Neutrophil (primary cell): ENCODE measurements at regions not wholly inside any gene's neighbourhood (a gene's known extent, or its start where the extent isn't known, plus 50 kb on each side); places are given as distances from the start of the nearest gene placed in this dataset.

ENCODE experiments used
- H3K27ac ChIP-seq: fragments of 200-600 bp; sonication (generic); 2 replicates; pipeline ENCODE4 v1.5.1; 2016; ENCODE audit warnings: mild to moderate bottlenecking, moderate library complexity
- H3K27me3 ChIP-seq: fragments of 200-600 bp; sonication (generic); 2 replicates; pipeline ENCODE4 v1.6.0; 2016; ENCODE audit warnings: mild to moderate bottlenecking
- H3K36me3 ChIP-seq: fragments of 200-600 bp; sonication (generic); 2 replicates; pipeline ENCODE4 v1.5.1; 2017
- H3K4me1 ChIP-seq, 2 experiments: fragments of 200-600 bp in 1 of 2; sonication (generic) in 1 of 2; 1 replicate in 1 of 2; 2 replicates in 1 of 2; pipeline versions ENCODE4 v1.5.1 to v1.6.1; 2013 to 2016; ENCODE audit warnings: low read depth in 1 of 2, low read length in 1 of 2, mild to moderate bottlenecking in 1 of 2, moderate library complexity in 1 of 2; ENCODE audit not compliant: control insufficient read depth in 1 of 2, insufficient read depth in 1 of 2
- H3K4me3 ChIP-seq, 2 experiments: fragments of 200-600 bp in 1 of 2; sonication (generic) in 1 of 2; 1 replicate in 1 of 2; 2 replicates in 1 of 2; pipeline ENCODE4 v1.5.1; 2013 to 2016; ENCODE audit warnings: low read depth in 1 of 2, low read length in 1 of 2, mild to moderate bottlenecking in 1 of 2, moderate library complexity in 1 of 2
- H3K9me3 ChIP-seq: fragments of 200-600 bp; sonication (generic); 2 replicates; pipeline ENCODE4 v1.5.1; 2016
- TF ChIP-seq, protein P1 (sequence below): fragments of 200-600 bp; sonication (generic); IDR thresholded peaks from 2 replicates; pipeline ENCODE4 v1.5.1; 2016; ENCODE audit warnings: antibody characterized with exemption

DNA sequence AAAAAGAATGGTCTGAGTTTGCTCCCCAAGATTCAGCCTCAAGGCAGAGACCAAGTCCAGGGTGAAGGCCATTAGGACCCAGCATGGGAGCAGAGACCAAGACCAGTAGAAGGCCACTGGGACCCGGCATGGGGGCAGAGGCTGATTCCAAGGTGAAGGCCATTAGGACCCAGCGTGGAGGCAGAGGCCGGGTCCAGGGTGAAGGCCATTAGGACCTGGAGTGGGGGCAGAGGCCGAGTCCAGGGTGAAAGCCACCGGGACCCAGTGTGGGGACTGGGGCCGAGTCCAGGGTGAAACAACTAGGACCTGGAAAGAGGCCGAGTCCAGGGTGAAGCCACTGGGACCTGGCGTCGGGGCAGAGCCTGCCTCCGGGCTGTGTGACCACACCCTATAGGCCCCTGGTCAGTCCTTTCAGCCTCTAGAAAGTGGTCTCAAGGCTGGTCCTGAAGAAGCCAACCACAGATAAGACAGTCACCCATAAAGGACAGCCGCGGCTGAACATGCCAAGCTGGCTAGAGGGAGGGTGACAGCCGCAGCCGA is 113.8 kb upstream of the SALL3 start:
- no peaks in the 10 kb centered on the region for H3K36me3 ChIP-seq
- no peaks in the 10 kb centered on the region for H3K4me1 ChIP-seq
- no peak overlapping the region for H3K4me3 ChIP-seq
- no peaks in the 10 kb centered on the region for H3K9me3 ChIP-seq
- no peak overlapping the region for H3K27ac ChIP-seq
- TF ChIP-seq, protein P1, sequence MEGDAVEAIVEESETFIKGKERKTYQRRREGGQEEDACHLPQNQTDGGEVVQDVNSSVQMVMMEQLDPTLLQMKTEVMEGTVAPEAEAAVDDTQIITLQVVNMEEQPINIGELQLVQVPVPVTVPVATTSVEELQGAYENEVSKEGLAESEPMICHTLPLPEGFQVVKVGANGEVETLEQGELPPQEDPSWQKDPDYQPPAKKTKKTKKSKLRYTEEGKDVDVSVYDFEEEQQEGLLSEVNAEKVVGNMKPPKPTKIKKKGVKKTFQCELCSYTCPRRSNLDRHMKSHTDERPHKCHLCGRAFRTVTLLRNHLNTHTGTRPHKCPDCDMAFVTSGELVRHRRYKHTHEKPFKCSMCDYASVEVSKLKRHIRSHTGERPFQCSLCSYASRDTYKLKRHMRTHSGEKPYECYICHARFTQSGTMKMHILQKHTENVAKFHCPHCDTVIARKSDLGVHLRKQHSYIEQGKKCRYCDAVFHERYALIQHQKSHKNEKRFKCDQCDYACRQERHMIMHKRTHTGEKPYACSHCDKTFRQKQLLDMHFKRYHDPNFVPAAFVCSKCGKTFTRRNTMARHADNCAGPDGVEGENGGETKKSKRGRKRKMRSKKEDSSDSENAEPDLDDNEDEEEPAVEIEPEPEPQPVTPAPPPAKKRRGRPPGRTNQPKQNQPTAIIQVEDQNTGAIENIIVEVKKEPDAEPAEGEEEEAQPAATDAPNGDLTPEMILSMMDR: no peak
- H3K27me3 ChIP-seq: peaks cover 11% of the 10 kb centered on the region

DNA sequence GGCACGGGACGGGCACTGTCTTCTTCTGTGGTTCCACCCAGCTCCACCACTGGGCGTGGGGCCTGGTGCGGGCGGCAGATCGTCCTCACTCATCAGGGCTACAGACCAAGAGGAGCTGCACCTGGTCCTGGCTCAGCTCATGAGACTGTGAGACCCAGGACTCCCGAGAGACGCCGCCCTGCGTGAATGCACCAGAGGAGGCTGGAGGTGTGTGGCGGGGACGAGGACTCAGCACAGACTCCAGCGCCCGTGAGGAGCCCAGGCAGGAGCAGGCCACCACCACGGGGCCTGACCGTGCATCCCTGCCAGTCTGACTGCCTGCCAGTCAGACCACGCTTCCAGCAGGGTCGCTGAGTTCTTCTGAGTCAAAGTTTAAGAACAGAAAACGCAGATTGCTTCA is 112.5 kb upstream of the SALL3 start:
- no peaks in the 10 kb centered on the region for H3K4me1 ChIP-seq
- no peaks in the 10 kb centered on the region for H3K36me3 ChIP-seq
- no peak overlapping the region for H3K4me3 ChIP-seq
- no peaks in the 10 kb centered on the region for H3K9me3 ChIP-seq
- TF ChIP-seq, protein P1: no peak
- H3K27ac ChIP-seq: no peak overlapping the region
- H3K27me3 ChIP-seq: peaks cover 18% of the 10 kb centered on the region

DNA sequence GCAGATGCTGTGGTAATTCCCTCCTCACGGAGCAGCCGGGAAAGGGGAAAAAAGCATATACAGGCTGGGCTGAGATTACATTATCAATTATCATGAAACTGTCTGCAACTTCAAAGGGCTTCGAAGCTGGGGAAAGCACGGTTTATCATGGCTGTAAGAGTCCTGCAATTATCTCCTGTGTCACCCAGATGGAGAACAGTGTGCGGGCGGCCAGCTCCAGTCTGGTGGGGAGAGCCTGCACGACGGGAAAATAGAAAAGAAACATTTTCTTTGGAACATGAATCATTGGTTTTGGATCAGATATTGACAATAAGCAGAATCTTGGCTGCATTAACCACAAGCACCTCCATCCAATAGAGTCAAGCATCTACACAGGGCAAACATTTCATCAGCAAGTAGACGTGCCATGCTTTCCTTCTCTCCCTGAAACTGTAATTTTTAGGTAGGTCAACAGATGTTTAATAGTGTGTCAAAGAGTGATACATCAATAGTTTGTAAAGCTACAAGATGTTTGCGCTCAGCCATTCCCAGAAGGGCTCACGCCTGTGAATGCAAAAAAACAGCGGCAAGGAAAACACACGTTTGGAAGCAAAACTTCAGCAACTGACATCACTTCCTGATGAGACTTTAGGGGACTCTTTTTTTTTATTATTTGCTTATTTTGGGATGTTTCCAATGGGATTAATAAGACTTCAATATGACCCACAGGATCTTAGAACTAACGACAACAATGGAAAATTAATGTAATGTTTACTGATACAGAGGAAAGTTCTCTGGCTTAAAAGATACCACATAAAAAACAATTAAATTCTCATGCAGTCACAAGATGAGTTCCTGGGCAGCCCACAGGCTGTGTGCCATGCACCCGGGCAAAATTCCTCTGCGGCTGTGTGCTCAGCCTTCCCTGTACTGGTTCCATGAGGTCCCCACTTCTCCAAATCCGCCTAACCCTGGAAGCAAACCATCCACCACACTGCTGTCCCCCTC is 111.0 kb upstream of the SALL3 start:
- H3K4me1 ChIP-seq: no peaks in the 10 kb centered on the region
- no peaks in the 10 kb centered on the region for H3K36me3 ChIP-seq

DNA sequence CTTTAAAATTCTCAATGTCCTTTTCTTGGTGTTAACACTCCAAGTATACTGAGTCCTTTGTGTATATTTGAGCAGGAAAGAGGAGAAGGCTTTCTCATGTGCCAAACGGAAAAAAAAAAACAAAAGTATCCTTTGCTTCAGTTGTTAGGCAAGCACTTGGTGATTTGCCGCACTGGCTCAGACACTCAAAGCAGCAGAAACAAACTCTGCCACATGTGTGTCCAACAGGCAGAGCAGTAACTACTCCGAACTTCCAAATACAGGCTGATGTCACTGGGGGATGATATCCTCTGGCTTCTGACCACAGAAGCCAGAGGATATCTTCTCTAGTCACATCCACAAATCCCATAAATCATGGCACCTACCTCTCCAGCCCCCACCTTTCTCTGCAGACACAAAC is 108.0 kb upstream of the SALL3 start:
- Histone ChIP-seq H3K9me3 (no peaks in the 10 kb centered on the region), H3K4me3 (no peak overlapping the region), H3K27me3 (peaks cover 22% of the 10 kb centered on the region), H3K36me3 (no peaks in the 10 kb centered on the region), H3K27ac (no peak overlapping the region), H3K4me1 (peaks cover 10% of the 10 kb centered on the region in 2 experiments)
- TF ChIP-seq, protein P1: no peak

More for the DNA sequence above, 111.0 kb upstream of the SALL3 start:
- TF ChIP-seq, protein P1: no peak
- Histone ChIP-seq H3K27me3 (peaks cover 22% of the 10 kb centered on the region), H3K4me3 (no peak overlapping the region), H3K9me3 (no peaks in the 10 kb centered on the region), H3K27ac (no peak overlapping the region)

DNA sequence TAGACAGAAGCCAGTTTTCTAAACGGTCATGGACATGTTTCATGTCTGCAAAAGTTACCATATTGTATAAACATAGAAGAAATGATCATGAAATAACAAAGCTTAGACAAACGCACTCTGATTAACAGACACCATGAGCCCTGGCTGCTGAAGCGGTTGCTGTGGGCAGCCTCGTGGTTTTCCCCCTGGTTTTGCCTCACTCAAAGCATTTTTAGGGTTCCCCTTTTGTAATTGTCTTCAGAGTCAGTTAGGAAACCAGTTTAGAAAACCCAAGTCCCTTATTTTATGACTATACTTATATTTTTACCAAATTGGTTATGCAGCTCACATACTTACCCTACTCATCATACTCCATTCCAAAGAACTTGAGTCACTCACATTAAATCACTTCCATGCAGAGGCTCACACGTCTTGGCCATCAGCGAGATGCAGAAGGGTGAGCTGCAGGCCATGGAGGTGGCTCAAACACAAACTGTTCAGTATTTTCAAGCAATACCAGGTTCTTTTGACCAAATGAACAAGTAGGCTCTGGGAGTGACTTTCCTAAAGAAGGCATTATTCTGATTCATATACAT is 105.6 kb upstream of the SALL3 start:
- Histone ChIP-seq H3K4me1 (peaks cover 10% of the 10 kb centered on the region in 2 experiments), H3K9me3 (no peaks in the 10 kb centered on the region), H3K36me3 (no peaks in the 10 kb centered on the region), H3K27ac (no peak overlapping the region), H3K27me3 (peaks cover 19% of the 10 kb centered on the region), H3K4me3 (no peak overlapping the region)
- TF ChIP-seq, protein P1: no peak
